Fibroblast of lung (primary cell): ENCODE measurements at regions not wholly inside any gene's neighbourhood (a gene's known extent, or its start where the extent isn't known, plus 50 kb on each side); places are given as distances from the start of the nearest gene placed in this dataset.

Experiments used
- DNase-seq, 2 donors: peaks; one replicate each; pipeline versions ENCODE4 v3.0.0 to v3.0.0-alpha.2; 2010; ENCODE audit warnings: low read depth in 2 of 2
- H2AFZ ChIP-seq: 2 replicates; pipeline ENCODE4 v1.5.1; 2012; ENCODE audit warnings: low read length, control low read depth, inconsistent platforms
- H3K27ac ChIP-seq: 2 replicates; pipeline ENCODE4 v1.5.1; 2011; ENCODE audit warnings: low read length, control low read depth; ENCODE audit not compliant: insufficient read depth
- H3K27me3 ChIP-seq: 2 replicates; pipeline ENCODE4 v1.5.1; 2011; ENCODE audit warnings: mild to moderate bottlenecking, low read length; ENCODE audit not compliant: control insufficient read depth, insufficient read depth
- H3K36me3 ChIP-seq: 2 replicates; pipeline ENCODE4 v1.5.1; 2011; ENCODE audit warnings: low read length; ENCODE audit not compliant: control insufficient read depth, insufficient read depth
- H3K4me1 ChIP-seq: 2 replicates; pipeline ENCODE4 v1.5.1; 2011; ENCODE audit warnings: low read length; ENCODE audit not compliant: control insufficient read depth, insufficient read depth; ENCODE audit errors: extremely low read depth
- H3K4me2 ChIP-seq: 2 replicates; pipeline ENCODE4 v1.5.1; 2011; ENCODE audit warnings: low read length, control low read depth; ENCODE audit not compliant: insufficient read depth; ENCODE audit errors: extremely low read depth
- H3K4me3 ChIP-seq, 4 experiments: fragments of 200-600 bp in 1 of 4; sonication (generic) in 1 of 4; replicated peaks in 1 of 4; 2 replicates each; pipeline ENCODE4 v1.5.1; 2011 to 2016; ENCODE audit warnings: low read length in 4 of 4, low read depth in 3 of 4, mild to moderate bottlenecking in 3 of 4, control low read depth in 2 of 4, inconsistent platforms in 1 of 4, mixed read lengths in 1 of 4; ENCODE audit not compliant: insufficient read depth in 1 of 4; ENCODE audit errors: control extremely low read depth in 1 of 4
- H3K79me2 ChIP-seq: 2 replicates; pipeline ENCODE4 v1.5.1; 2012; ENCODE audit warnings: mild to moderate bottlenecking, low read length, inconsistent platforms; ENCODE audit not compliant: control insufficient read depth, insufficient read depth
- H3K9ac ChIP-seq: 2 replicates; pipeline ENCODE4 v1.5.1; 2011; ENCODE audit warnings: mild to moderate bottlenecking, low read length, control low read depth; ENCODE audit not compliant: insufficient read depth
- H3K9me3 ChIP-seq: 2 replicates; pipeline ENCODE4 v1.5.1; 2012; ENCODE audit warnings: low read depth, low read length; ENCODE audit not compliant: control insufficient read depth, insufficient read depth
- H4K20me1 ChIP-seq: 2 replicates; pipeline ENCODE4 v1.5.1; 2011; ENCODE audit warnings: low read length; ENCODE audit not compliant: control insufficient read depth, insufficient read depth; ENCODE audit errors: extremely low read depth
- CTCF ChIP-seq, 2 donors: IDR thresholded peaks in 1 of 2; conservative IDR thresholded peaks in 1 of 2; 1 replicate in 1 of 2; 2 replicates in 1 of 2; pipeline ENCODE4 v1.5.1; 2011 to 2012; ENCODE audit warnings: low read length in 2 of 2, control low read depth in 1 of 2, inconsistent platforms in 1 of 2, low read depth in 1 of 2, mild to moderate bottlenecking in 1 of 2
- EZH2 ChIP-seq: IDR thresholded peaks from 2 replicates; pipeline ENCODE4 v1.5.1; 2012; ENCODE audit warnings: low read length, control low read depth, mild to moderate bottlenecking; ENCODE audit errors: missing control alignments

DNA sequence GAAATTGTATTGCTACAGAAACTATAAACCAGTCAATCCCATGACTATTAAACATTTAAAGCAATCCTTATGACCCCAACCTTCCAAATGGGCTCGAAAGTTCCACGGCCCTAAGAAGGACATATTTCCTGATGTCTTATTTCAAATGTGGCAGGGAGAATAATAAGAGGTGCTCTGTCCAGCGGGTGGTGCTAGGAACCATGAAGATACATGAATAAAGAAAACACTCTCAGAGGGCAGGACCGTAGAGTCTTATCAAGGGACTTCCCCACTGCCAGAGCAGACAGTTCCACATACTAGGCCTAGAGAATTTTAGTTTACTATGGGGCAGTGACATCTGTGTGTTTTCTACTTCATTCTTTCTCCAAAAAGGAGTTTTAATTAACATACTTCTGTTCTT lies 187.1 kb upstream of the PIK3C3 start:
- no peak overlapping the region for H2AFZ ChIP-seq
- H3K9me3 ChIP-seq, result no peaks in the 10 kb centered on the region
- H3K4me1 ChIP-seq, result no peaks in the 10 kb centered on the region
- no peak overlapping the region for H3K9ac ChIP-seq
- TF ChIP-seq EZH2, result no peak
- peak in 1 of 2 donors; percentile 11 for TF ChIP-seq CTCF (conservative IDR thresholded peaks at IDR 0.05 in 1 of 2, IDR thresholded peaks at IDR 0.05 in 1 of 2; ENCODE audit: low read depth in 1 of 2, low read length in 2 of 2)
- no peaks in the 10 kb centered on the region for H3K79me2 ChIP-seq
- DNase-seq, result peak; percentile 28 to 46
- no peaks in the 10 kb centered on the region for H3K27me3 ChIP-seq
- H3K27ac ChIP-seq, result no peak overlapping the region
- H3K36me3 ChIP-seq, result no peaks in the 10 kb centered on the region
- H4K20me1 ChIP-seq, result no peaks in the 10 kb centered on the region
- H3K4me3 ChIP-seq, result no peak overlapping the region
- no peak overlapping the region for H3K4me2 ChIP-seq

DNA sequence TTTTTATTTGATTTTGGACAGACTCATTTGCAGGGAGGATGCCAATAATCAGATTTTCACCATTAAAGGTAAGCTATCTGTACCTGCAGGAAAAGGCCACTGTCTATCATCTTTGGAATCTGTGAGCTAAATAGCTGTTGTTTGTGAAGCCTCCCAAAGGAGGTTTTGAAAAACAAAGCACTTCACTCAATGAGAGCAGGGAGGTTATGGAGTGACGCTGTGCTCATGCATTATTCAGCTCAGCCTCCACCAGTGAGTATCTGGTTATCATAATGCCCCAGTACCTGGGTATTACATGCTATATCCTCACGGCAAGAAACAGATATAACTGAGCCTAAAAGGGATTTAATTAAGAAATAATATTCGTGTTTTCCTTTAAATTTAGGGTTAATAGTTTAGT lies 189.6 kb upstream of the PIK3C3 start:
- TF ChIP-seq EZH2 (no peak), CTCF (conservative IDR thresholded peaks at IDR 0.05 in 1 of 2, IDR thresholded peaks at IDR 0.05 in 1 of 2; ENCODE audit: low read depth in 1 of 2, low read length in 2 of 2) (no peak)
- Histone ChIP-seq H4K20me1 (no peaks in the 10 kb centered on the region), H3K4me3 (no peak overlapping the region), H2AFZ (no peak overlapping the region), H3K27ac (no peak overlapping the region), H3K9ac (no peak overlapping the region), H3K4me1 (peaks cover 6% of the 10 kb centered on the region), H3K36me3 (no peaks in the 10 kb centered on the region), H3K4me2 (no peak overlapping the region), H3K9me3 (no peaks in the 10 kb centered on the region), H3K27me3 (no peaks in the 10 kb centered on the region), H3K79me2 (no peaks in the 10 kb centered on the region)
- DNase-seq, result no peak

DNA sequence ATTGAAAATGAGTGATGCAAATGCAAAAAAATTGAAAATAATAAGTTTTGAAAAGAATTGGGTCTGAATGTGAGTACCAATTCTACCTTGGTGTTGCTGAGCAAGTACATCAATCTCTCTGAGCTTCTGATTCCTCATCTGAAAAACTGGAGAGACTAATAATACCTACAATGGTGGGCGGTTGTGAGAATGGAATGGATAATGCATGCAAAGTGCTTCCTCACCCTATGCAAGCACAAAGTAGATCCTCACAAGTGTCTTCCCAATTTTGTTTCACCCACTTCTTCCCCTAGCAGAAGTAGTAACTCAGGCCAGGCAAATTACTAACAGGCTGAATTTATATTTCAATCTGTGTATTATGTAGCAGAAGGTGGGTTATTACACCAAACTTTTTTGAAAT lies 191.7 kb upstream of the PIK3C3 start:
- peaks cover 6% of the 10 kb centered on the region for H3K4me1 ChIP-seq
- no peak overlapping the region for H2AFZ ChIP-seq
- H3K4me2 ChIP-seq, result no peak overlapping the region
- TF ChIP-seq CTCF (conservative IDR thresholded peaks at IDR 0.05 in 1 of 2, IDR thresholded peaks at IDR 0.05 in 1 of 2; ENCODE audit: low read depth in 1 of 2, low read length in 2 of 2) (no peak), EZH2 (no peak)
- H3K4me3 ChIP-seq, result no peak overlapping the region
- H3K36me3 ChIP-seq, result no peaks in the 10 kb centered on the region
- H4K20me1 ChIP-seq, result no peaks in the 10 kb centered on the region
- H3K27ac ChIP-seq, result no peak overlapping the region
- H3K79me2 ChIP-seq, result no peaks in the 10 kb centered on the region
- H3K9me3 ChIP-seq, result no peaks in the 10 kb centered on the region
- H3K27me3 ChIP-seq, result no peaks in the 10 kb centered on the region
- no peak for DNase-seq
- no peak overlapping the region for H3K9ac ChIP-seq
